RWPE1 (cell line): ENCODE measurements at regions not wholly inside any gene's neighbourhood (a gene's known extent, or its start where the extent isn't known, plus 50 kb on each side); places are given as distances from the start of the nearest gene placed in this dataset.
"Not testable (repeated sequence)": the region's sequence is repeated elsewhere in the genome, so short reads cannot be mapped to it uniquely, and the experiment has no call there.

Source experiments
- CTCF ChIA-PET: fragments of 350-600 bp; sonication (Branson Sonifier 250); formaldehyde crosslinking; extraction: SDS; loops from one replicate; lab custom pipeline; 2021; lab: Yijun Ruan, JAX
- POLR2A ChIA-PET: fragments of 400-600 bp; formaldehyde crosslinking; extraction: SDS; loops from one replicate; lab custom pipeline; 2020; ENCODE audit warnings: antibody characterized with exemption; ENCODE audit not compliant: low non-redundant PET; lab: Yijun Ruan, JAX
- DNase-seq: peaks from one replicate; pipeline ENCODE4 v3.0.0; 2012; ENCODE audit warnings: low spot score
- H3K27ac ChIP-seq: fragments of 450-650 bp; 2 replicates; pipeline ENCODE4 v1.5.1; 2017
- TF ChIP-seq, protein P1 (sequence below): fragments of 450-650 bp; conservative IDR thresholded peaks from 2 replicates; pipeline ENCODE4 v1.5.1; 2017; ENCODE audit warnings: low read depth, mild to moderate bottlenecking

DNA sequence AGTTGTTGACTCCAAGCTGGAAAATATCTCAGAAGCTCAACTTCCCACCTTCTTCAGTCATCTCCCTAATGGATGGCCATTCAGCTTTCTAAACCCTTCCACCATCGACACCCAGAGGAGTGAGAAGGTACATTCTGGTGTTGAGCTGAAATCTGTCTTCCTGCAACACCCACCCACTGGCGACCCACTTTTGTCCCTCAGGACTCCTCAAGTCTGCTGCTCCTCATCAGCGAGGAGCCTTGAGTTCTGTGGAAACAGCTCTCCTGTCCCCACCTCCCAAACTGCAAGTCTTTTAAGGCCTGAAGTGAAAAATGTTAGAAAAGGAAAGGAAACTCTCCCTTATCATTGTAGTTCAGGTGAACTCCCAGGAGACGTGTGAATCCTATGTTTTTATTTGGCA is 111.5 kb upstream of the HAND1 start:
- no peak for DNase-seq
- TF ChIP-seq, protein P1, sequence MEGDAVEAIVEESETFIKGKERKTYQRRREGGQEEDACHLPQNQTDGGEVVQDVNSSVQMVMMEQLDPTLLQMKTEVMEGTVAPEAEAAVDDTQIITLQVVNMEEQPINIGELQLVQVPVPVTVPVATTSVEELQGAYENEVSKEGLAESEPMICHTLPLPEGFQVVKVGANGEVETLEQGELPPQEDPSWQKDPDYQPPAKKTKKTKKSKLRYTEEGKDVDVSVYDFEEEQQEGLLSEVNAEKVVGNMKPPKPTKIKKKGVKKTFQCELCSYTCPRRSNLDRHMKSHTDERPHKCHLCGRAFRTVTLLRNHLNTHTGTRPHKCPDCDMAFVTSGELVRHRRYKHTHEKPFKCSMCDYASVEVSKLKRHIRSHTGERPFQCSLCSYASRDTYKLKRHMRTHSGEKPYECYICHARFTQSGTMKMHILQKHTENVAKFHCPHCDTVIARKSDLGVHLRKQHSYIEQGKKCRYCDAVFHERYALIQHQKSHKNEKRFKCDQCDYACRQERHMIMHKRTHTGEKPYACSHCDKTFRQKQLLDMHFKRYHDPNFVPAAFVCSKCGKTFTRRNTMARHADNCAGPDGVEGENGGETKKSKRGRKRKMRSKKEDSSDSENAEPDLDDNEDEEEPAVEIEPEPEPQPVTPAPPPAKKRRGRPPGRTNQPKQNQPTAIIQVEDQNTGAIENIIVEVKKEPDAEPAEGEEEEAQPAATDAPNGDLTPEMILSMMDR = no peak
- ChIA-PET CTCF (interaction anchor here (0.7 to 1.0 kb wide), 2 partner anchors 10 to 22 kb away, joined by 3 read pairs; no protein-coding TSS in a partner anchor), POLR2A (no interaction called here)
- H3K27ac ChIP-seq = no peak overlapping the region

DNA sequence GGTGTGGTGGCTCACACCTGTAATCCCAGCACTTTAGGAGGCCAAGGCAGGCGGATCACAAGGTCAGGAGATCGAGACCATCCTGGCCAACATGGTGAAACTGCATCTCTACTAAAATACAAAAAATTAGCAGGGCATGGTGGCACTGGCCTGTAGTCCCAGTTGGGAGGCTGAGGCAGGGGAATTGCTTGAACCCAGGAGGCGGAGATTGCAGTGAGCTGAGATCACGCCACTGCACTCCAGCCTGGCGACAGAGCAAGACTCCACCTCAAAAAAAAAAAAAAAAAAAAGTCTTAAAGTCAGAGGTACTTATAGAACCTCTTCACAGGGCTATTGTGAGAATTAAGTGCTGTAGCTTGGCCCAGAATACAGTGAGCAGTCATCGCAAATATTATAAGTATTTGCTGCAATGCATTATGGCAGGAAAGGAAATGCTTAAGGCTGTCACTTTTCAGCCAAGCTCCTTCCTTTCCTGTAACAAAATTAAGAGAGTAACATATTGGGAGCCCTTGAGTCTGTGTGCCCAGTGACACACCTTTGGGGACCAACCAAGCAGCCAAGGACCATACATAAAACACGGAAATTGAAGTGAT is 110.9 kb upstream of the HAND1 start:
- POLR2A ChIA-PET, DNase-seq, H3K27ac ChIP-seq: not testable (repeated sequence)
- CTCF ChIA-PET = interaction anchor here (0.7 to 1.0 kb wide), 2 partner anchors 10 to 22 kb away, joined by 3 read pairs; no protein-coding TSS in a partner anchor

DNA sequence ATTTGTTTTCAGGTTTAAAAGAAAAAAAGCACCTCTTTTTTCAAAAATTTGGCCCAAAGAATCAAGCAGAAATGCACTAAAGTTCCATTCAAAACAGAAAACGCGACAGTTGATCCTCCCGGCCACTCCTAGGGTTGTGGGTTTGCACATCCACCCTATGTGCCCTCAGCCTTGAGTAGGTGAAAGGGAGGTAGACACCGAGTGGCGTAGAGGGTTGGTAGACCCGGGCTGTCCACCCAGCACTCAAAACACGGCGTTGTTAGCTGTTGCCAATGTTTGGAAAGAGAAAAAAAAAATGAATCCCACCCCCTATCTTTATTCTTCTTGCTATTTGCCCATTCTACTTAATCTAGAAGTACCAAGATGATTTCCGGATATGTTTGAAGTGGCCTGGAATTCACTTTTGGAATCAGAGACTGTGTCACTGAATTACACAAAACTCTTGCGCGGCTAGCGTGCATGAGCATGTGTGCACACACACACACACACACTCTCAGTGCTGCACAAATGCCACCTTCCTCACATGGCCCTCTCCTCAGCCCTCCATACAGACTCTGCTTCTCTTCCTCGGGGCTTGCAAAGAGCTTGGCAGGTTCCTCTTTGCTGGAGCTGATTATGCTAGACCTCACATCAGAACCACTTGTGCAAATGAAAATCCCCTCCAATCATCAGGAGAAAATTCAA is 110.2 kb upstream of the HAND1 start:
- ChIA-PET POLR2A (no interaction called here), CTCF (interaction anchor here (0.6 kb wide), 1 partner anchor 21 kb away, joined by 3 read pairs; no protein-coding TSS in a partner anchor)
- no peak for DNase-seq
- no peak overlapping the region for H3K27ac ChIP-seq
- TF ChIP-seq, protein P1 = no peak

DNA sequence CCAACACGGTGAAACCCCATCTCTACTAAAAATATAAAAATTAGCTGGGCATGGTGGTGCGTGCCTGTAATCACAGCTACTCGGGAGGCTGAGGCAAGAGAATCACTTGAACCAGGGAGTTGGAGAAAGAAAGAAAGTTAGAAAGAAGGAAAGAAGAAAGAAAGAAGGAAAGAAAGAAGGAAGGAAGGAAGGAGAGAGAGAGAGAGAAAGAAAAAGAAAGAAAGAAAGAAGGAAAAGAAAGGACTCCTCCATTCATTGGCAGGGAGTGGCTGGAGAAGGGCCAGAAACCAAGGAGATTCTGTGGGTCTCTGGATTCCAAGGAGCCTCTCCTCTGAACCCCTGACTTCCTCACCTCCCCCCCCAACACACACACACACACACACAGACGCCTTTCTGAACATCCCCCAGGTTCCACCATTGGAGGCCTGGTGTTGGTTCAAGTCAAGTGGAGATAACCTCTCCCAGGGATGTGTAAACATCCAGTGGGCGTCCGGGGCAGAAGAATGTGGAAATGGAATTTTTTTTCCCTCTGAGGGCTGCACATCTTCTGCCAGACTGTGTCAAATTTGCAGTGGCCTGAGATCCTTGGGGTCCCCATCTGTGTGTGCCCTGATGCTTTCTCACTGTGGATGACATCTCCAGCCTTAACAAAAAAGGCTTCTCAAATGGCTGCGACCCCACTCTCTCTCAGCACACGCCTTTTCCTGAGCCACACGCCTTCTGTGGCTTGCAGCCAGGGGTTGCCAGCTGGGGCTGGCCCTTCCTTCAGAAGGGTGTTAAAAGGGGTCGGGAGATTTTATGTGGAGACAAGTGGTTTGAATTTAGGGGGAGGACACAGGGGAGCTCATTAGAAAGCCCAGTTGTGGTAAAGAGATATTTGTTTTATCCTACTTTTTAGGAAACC is 109.3 kb upstream of the HAND1 start:
- TF ChIP-seq, protein P1 = no peak
- DNase-seq = no peak
- ChIA-PET POLR2A (no interaction called here), CTCF (interaction anchor here (0.6 to 0.7 kb wide), 2 partner anchors 22 to 321 kb away, joined by 3 read pairs; no protein-coding TSS in a partner anchor)
- H3K27ac ChIP-seq = no peak overlapping the region

DNA sequence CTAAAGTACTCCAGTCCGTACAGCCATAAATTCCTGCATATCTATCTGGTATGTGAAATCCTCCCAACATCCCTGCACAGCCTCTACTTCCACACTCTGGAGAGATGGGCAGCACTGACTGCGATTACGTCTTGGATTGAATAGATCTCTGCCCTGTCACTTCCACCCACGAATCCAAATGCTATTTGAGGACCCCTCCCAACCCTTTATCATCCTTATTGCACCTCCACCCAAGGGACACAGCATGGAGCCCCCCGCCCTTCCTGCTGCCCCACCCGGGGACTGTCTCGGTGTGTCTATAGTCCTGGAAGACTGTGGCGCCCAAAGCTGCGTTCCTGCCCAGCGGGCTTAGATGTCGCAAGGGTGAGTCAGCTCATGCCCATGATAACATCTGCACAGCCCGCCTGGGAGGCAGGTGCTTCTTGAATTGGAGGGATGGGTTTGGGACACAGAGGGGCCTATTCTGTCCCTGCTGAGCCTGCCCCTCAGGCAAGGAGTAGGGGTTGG is 105.7 kb upstream of the HAND1 start:
- TF ChIP-seq, protein P1 = no peak
- peak; percentile 73 for DNase-seq
- POLR2A ChIA-PET = no interaction called here
- H3K27ac ChIP-seq = no peak overlapping the region
- CTCF ChIA-PET = interaction anchor here (0.7 to 1.4 kb wide), 2 partner anchors 63 to 481 kb away, joined by 3 read pairs; no protein-coding TSS in a partner anchor

DNA sequence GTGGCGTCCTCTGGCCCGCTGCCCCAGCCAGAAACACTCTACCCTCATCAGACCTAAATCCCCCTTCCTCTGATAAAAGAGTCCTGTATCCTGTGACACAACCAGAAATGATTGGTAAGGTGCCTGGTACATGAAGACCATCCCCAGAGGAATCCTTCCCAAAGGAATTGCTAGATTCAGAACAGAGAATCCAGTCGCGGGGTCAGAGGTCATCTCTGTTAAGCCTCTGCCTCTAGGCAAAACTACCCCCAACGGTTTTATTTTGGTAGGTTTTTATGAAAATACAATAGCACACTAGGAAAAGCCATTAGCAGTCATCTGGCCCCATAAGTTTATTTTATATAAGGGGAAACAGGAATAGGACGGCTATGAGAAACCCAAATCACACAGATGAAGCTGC is 102.4 kb upstream of the HAND1 start:
- DNase-seq = no peak
- POLR2A ChIA-PET = no interaction called here
- TF ChIP-seq, protein P1 = no peak
- CTCF ChIA-PET = no interaction called here
- no peak overlapping the region for H3K27ac ChIP-seq
